ENCODE measurements at regions not wholly inside any gene's neighbourhood (a gene's known extent, or its start where the extent isn't known, plus 50 kb on each side); places are given as distances from the start of the nearest gene placed in this dataset.

DNA sequence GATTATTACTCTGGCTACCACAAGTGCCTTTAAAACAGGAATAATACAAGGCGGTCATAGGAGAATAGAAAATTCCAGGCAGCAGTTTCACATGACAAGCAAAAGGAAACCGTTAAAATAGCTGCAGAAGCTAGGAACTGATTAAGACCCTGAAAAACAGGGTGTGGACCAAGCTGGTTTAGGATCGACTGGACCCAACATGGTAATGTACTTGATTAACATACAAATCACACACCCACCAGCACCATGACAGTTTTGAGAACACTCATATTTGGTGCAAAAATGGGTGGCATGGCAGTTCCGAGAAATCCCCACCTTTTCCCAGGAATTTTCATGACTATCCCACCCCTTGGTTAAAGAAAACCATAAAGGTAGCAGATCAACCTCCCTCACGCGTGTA, 51.9 kb upstream of the TMEM163 start:
- no peak for TF ChIP-seq CTCF (IDR thresholded peaks at IDR 0.05)
- TF ChIP-seq EP300 (IDR thresholded peaks at IDR 0.05): no peak
- TF ChIP-seq POLR2A (IDR thresholded peaks at IDR 0.05): no peak
- TF ChIP-seq POLR2AphosphoS5 (IDR thresholded peaks at IDR 0.05): no peak
- 86 to 95% methylated on average over 6 of the region's 6 CpGs for WGBS, 2 donors

DNA sequence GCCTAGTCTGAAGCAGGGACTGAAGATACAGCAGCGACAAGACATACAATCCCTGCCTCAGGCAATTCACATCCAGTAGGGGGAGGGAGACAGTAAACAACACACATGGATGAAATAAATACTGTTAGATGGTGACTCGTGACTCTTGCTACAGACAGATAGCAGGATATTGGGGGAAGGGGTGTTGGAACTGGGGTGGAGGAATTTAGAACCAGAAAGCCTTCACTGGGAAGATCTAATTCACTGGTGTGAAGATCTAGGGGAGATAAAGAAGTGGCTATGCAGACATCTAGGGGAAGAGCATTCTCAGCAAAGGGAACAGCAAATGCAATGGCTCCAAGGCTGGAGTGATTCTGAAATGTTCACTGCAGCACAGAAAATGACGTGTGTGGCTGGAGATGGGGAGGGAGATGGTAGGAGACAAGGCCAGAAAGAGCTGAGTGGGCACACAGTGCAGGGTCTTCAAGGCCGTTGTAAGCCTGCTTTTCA, 52.6 kb upstream of the TMEM163 start:
- TF ChIP-seq POLR2AphosphoS5 (IDR thresholded peaks at IDR 0.05) (no peak), POLR2A (IDR thresholded peaks at IDR 0.05) (no peak), CTCF (IDR thresholded peaks at IDR 0.05) (no peak), EP300 (IDR thresholded peaks at IDR 0.05) (no peak)
- no peak for DNase-seq
- no peaks in the 10 kb centered on the region for H3K4me1 ChIP-seq
- H3K9me3 ChIP-seq: no peaks in the 10 kb centered on the region
- ATAC-seq (ENCODE audit: low FRiP score in 2 of 2): no peak
- no peak overlapping the region for H3K4me3 ChIP-seq
- WGBS, 2 donors: 54 to 62% methylated on average over 4 of the region's 4 CpGs
- H3K27me3 ChIP-seq: no peaks in the 10 kb centered on the region
- no peaks in the 10 kb centered on the region for H3K36me3 ChIP-seq
- H3K27ac ChIP-seq: no peak overlapping the region

More for the DNA sequence above, 51.9 kb upstream of the TMEM163 start:
- no peaks in the 10 kb centered on the region for H3K36me3 ChIP-seq
- no peaks in the 10 kb centered on the region for H3K9me3 ChIP-seq
- DNase-seq: no peak
- H3K4me1 ChIP-seq: no peaks in the 10 kb centered on the region
- H3K27ac ChIP-seq: no peak overlapping the region
- no peaks in the 10 kb centered on the region for H3K27me3 ChIP-seq
- H3K4me3 ChIP-seq: no peak overlapping the region
- ATAC-seq (ENCODE audit: low FRiP score in 2 of 2): no peak

DNA sequence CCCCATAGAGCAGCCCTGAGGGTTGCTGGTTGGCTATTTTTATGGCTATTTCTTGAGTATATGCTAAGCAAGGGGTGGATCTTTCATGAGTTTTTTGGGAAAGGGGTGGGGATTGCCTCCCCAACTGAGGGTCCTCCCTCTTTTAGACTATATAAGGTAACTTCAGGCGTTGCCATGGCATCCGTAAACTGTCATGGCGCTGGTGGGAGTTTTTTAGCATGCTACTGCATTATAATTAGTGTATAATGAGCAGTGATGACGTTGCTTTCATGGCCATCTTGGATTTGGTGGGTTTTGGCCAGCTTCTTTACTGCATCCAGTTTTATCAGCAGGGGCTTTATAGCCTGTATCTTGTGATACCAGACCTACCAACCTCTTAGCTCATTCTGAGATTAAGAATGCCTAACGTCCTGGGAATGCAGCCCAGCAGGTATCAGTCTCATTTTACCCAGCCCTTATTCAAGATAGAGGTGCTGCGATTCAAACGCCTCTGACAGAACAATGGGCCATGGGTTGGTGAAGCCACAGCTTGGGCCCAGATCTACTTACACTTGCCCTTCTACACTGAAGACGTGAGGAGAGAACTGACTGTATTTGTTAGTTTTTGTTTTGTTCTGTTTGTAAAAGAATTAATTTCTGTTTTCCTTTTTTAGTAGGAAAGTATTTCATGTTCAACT, 53.8 kb upstream of the TMEM163 start:
- Histone ChIP-seq H3K36me3 (no peaks in the 10 kb centered on the region), H3K27ac (no peak overlapping the region), H3K27me3 (no peaks in the 10 kb centered on the region), H3K4me1 (no peaks in the 10 kb centered on the region), H3K4me3 (no peak overlapping the region), H3K9me3 (no peaks in the 10 kb centered on the region)
- DNase-seq: no peak
- no peak for ATAC-seq (ENCODE audit: low FRiP score in 2 of 2)
- WGBS, 2 donors: 83 to 84% methylated on average over 8 of the region's 8 CpGs
- no peak for TF ChIP-seq EP300 (IDR thresholded peaks at IDR 0.05)
- no peak for TF ChIP-seq CTCF (IDR thresholded peaks at IDR 0.05)
- TF ChIP-seq POLR2AphosphoS5 (IDR thresholded peaks at IDR 0.05): no peak
- no peak for TF ChIP-seq POLR2A (IDR thresholded peaks at IDR 0.05)

- no peaks in the 10 kb centered on the region for H3K27me3 ChIP-seq
- H3K9me3 ChIP-seq: no peaks in the 10 kb centered on the region
- peaks cover 0 to 5% (median 0%) of the 10 kb centered on the region in 4 donors for H3K4me1 ChIP-seq
- 57 to 59% methylated on average over 4 to 7 of the region's 7 CpGs for WGBS, 2 donors
- no peak for DNase-seq
- ATAC-seq (ENCODE audit: low FRiP score in 2 of 2): no peak
- H3K4me3 ChIP-seq: no peak overlapping the region
- no peak for TF ChIP-seq CTCF (IDR thresholded peaks at IDR 0.05)
- TF ChIP-seq POLR2AphosphoS5 (IDR thresholded peaks at IDR 0.05): no peak
- no peak for TF ChIP-seq EP300 (IDR thresholded peaks at IDR 0.05)
- no peak for TF ChIP-seq POLR2A (IDR thresholded peaks at IDR 0.05)
- no peaks in the 10 kb centered on the region for H3K36me3 ChIP-seq
- no peak overlapping the region for H3K27ac ChIP-seq
These were observed 54.5 kb upstream of the TMEM163 start for GRCh38 chr2:134773335-134773734.
